ENCODE measurements at regions not wholly inside any gene's neighbourhood (a gene's known extent, or its start where the extent isn't known, plus 50 kb on each side); places are given as distances from the start of the nearest gene placed in this dataset.

DNA sequence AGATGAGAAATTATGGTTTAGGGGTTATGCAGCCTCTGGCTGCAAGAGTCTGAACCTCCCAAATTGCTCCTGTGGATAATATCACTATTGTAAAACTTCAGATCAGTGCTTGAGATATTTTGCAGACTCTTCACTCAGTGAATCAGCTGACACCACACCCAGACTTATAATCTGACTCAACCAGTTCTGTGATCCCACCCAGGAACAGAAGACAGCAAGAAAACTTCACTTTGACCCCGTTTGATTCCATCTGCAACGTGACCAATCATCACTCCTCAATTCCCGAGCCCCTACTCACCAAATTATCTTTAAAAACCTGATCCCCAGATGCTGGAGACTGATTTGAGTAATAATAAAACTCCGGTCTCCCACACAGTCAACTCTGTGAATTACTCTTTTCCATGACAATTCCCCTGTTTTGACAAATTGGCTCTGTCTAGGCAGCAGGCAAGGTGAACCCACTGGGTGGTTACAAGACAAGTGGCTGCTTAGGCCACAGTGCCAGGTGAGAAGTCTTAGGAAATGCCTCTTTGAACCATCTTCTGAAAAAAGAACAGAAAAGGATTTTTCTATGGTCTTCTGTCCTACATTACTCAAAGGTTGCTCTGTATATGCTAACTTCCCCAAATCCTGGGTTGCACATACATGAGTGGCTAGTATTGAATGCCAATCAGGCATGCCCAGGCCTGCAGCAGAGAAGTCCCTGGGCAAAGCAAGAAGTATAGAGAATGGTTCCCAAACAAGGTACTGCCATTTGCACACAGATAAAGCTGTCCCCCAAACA lies 588.0 kb downstream of the PRELID2 start:
- no peak for DNase-seq (ENCODE audit: low read depth, low spot score)

DNA sequence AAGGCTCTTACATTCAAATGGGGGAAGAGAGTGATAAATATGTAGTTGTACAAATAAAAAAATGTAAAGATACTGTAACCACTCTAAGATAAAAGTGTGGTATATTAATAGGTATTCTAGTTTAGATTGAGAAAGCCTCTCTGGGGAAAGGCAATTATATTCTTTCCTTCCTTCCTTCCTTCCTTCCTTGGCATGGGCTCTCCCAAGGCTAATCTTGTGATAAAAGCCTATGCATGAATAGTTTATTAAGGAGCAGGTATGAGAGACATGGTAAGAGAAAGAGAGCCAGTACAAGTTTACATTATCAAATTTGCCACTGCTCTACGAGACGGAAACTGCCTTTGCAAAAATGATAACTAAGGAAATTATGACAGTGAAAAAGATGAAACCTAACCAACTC lies 588.8 kb downstream of the PRELID2 start:
- no peak for DNase-seq (ENCODE audit: low read depth, low spot score)

DNA sequence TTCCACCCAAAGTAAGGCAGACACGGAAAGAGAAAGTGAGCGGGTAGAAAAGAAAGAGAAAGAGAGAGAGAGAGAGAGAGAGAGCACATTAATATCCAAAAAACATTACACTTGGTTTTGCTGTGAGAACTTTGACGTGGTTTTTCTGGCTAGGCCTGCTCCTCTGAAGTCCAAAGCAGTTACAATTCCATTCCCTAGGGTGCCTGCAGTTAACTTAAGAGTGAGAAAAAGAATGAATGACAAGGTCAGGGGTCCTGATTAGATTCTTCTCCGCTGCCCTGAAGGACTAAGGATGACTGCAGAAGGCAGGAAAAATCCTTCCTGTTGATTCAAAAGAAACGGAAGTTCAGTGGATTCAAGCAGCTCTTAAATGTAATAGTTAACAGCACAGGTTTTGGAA lies 589.8 kb downstream of the PRELID2 start:
- no peak for DNase-seq (ENCODE audit: low read depth, low spot score)

DNA sequence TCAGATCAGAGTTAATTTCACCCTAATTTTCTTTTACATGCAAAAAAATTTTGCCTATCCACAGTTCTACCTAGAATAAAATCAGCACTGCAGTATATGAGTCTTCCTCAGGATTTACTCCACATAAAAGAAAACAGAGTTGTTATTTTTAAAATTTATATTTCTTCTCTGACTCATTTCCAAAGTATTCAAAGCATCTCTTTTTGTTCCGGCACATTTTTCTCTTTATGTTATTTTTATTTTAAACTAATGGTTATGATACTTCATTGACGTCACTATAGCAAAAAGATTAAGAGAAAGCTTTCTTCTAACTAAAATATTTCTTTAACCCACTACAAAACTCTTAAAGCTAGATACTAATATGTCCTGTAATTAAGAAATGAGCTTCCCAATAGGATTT lies 590.4 kb downstream of the PRELID2 start:
- DNase-seq (ENCODE audit: low read depth, low spot score), result no peak

DNA sequence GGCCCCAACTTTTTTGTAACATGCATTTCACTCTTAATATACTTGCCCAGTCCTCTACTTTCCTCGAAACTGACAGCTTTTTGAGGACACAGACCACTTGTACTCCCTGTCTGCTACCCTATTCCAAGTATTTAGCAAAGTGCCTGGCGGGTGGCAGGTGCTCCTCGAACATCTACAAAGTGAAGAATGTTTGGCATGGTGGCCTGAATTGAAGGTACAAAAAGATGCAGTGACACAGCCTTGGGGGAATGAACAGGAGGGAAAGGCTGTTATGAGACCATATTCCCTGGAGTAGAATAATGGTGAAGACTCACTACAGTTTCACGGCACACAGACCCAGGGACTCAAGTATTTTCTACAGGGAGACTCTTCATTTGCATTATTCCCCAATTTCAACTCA lies 590.9 kb downstream of the PRELID2 start:
- no peak for DNase-seq (ENCODE audit: low read depth, low spot score)

DNA sequence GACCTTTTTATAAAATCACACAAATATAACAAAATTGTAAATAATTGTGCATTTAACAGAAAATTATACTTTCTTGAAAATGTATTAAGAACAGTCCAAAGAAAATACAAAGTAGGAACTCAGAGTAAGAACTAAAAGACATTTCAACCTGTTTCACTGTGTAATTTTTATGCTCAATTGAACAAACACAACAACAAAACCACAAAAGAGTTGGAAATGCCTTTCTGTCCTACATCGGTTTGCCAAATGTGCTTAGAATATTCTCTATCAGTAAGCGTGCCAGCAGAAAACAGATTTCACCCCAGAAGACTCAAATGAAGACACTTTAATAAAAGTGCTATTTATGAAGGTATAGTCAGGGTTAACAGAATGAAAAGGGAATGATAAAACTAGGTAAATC lies 592.1 kb downstream of the PRELID2 start:
- no peak for DNase-seq (ENCODE audit: low read depth, low spot score)

DNA sequence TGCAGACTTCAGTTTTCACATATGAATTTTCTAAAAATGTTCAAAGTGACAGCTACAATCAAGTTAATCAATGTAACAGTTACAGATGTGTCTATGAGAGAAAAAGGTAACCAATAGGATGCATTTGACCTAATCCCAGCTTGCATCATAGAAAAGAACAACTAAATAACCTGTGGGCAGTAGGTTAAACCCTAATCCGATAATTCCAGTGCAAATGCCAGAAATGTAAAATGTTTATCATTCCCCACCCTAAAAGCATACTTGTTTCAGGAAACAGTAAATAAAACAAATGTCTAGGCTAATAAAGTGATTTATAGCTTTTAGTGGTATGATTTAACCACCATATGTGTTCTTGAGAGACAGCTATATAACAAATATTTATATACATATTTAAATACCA lies 592.6 kb downstream of the PRELID2 start:
- DNase-seq (ENCODE audit: low read depth, low spot score), result no peak

DNA sequence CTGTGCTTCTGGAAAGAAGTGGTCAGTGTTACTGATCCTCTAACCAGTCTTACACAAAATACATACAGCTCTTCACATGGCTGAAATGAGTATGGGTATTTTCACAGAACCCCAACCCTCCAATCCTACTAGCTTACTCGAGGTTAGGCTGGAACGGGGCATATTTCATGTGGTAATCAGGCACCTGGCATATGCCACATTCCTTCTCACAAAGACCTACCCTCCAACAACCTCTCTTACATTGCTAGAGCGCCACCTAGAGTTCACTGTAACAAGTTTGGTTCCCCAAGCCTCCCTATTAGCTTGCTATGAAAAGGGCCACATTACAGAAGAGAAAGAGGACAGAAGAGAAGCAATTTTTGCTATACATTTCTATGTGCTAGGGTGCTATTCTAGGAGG lies 597.3 kb downstream of the PRELID2 start:
- DNase-seq (ENCODE audit: low read depth, low spot score), result peak; percentile 75

DNA sequence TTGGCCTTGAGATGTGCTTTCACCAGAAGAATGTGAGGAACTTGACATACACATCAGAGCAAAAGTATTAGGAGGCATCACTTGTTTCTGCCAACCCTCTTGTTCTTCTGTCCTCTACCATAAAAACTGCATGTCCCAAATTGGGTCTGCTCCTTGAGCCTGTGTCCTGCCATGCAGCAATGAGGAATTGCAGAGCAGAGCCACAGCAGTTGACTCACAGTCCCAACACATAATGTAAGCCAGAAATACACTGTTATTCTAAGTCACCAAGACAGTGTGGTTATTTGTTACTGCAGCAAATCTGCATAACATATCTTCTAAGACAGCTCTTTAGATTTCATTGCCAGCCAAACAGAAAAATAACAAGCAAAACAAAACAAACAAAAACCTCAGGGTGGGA lies 598.2 kb downstream of the PRELID2 start:
- DNase-seq (ENCODE audit: low read depth, low spot score), result no peak

DNA sequence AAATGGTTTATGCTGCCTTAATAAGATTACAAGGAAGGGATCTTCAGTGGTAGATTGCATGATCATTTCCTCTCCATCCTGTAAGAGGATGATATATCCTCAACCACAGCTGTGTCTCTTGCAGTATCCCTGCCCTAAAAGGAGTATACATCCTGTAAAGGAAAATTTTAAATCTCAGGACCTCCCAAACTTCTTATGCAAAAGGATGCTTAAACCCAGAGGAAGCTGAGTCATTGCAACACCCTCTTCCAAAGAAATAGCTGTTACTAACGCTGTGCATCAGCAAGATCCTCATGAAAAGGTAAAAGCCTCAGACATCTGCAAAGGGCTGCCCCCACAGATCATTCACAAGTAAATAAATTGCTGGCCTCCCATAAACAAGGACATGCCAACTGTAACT lies 599.0 kb downstream of the PRELID2 start:
- no peak for DNase-seq (ENCODE audit: low read depth, low spot score)

DNA sequence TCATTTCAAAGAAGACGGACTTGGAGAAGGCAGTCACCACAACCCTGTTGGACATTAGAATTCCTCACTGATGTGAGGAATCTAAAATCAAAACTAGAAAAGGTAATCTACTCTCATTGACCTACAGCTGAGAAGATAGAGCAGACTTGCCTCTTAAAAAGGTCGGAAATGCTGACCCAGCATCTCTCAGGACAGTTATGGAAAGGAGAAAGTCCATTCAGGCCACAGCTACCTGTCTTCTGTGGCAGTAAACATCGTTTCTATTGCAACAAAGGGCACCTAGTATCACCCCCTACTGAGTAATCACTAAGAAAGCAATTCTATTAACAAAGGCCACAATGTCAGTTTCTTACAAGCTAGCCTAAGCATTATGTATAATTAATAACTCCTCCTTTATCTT lies 601.7 kb downstream of the PRELID2 start:
- DNase-seq (ENCODE audit: low read depth, low spot score), result no peak

DNA sequence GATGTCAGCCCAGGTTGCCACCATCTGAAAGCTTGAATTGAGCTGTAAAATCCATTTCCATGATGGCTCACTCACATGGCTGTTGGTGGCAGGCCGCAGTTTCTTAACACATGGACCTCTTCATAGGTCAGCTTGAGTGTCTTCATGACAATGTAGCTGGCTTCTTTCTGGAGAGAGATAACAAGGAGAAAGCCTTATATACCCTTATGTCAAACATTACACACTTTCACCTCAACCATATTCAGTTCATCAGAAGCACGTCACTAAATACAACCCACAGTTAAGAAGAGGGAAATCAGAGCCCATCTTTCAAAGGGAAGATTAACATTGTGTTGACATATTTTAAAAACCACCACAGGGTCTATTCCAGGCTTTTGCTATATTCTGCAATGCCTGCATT lies 604.4 kb downstream of the PRELID2 start:
- DNase-seq (ENCODE audit: low read depth, low spot score), result no peak

DNA sequence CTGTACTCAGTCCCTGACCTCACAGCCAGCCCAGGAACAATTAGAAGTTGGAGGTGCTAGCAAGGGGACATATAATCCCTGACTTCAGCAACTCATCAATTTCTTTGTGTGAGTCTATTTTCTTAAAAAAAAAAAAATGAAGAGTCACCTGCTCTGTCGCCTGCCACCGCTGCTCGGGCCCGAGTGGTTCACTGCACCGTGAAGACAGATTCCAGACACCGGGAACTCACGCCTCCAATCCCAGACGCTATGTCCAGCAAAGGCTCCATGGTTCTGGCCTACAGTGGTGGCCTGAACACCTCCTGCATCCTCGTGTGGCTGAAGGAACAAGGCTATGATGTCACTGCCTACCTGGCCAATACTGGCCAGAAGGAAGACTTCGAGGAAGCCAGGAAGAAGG lies 606.6 kb downstream of the PRELID2 start:
- no peak for DNase-seq (ENCODE audit: low read depth, low spot score)

DNA sequence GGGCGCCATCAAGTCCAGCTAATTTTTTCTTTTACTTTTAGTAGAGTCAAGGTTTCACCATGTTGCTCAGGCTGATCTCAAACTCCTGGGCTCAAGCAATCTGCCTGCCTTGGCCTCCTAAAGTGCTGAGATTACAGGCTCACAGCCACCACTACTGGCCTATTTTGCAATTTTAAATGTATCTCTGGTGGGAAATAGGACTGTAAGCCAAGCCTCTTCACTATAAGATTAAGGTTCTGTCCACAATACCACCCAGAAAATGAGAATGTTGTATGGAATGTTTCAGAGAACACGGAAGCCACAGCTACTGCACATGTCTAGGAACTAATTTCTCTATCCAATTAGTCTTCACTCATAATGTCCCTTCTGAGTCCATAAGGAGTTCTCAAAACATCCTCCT lies 607.3 kb downstream of the PRELID2 start:
- DNase-seq (ENCODE audit: low read depth, low spot score), result no peak

DNA sequence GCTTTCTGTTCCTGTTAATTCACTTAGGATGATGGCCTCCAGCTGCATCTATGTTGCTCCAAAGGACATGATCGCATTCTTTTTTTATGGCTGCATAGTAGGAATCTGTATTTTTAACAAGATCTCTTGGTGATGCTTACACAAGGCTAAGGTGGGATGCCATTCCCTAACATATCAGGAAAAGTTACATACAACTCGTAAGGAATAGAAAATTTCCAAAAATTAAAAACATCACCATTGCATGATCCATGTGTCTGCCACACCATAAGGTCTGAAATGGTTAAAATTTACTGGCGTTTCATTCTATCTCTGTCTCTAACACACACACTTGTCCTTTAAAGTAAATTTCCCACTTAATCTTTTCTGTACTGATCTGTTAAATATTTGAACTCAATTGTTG lies 608.4 kb downstream of the PRELID2 start:
- DNase-seq (ENCODE audit: low read depth, low spot score), result no peak

DNA sequence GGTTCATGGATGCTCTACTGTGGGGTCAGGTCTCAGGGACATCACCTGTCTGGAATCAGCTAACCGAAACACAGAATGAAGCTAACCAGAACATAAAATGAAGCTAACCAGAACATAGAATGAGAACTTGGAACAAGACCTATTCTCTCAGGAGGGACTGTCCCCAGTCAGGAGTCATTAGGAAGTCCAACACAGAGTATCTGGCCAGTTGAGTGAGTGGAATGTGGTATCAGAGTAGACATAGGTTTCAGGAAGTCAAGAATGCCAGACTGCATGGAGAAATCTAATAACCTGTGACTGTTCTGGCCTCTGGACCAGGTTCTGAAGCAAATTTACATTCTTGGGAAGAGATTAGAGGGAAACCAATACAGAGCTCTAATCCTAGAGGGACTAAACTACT lies 609.6 kb downstream of the PRELID2 start:
- no peak for DNase-seq (ENCODE audit: low read depth, low spot score)

DNA sequence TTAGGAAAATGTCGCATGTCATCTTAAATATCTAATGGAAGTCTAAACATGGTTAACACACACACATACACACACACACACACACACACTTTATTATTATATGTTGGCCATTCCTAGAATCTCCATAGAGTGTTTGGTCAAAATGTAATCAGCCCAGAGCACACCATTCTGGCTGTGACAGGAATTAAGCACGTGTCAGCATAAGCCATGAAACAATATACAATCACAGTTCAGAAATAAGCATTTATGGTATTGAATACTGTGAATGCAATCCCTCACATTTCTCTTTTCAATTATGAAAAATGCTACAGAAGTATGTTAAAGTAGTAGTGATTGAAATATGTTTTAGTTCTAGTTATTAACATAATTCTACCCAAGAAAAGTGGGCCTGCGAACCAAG lies 611.6 kb downstream of the PRELID2 start:
- no peak for DNase-seq (ENCODE audit: low read depth, low spot score)

DNA sequence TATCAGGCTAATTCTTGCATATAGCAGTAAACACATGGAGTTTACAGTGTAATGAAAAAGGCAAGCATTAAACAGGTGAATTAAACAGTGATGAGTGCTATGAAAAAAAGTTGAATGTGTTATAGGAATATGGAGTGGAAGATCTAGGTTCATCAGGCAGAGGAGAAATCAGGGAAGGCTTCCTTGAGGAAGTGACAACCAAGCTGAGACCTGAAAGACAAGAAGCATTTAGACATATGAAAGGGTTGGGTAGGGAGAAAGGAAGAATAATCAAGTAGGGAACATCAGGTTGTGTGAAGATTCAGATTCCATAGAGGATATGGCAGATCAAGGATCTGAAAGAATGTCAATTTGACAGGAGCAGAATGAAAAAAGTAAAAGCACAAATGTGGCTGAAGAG lies 612.5 kb downstream of the PRELID2 start:
- no peak for DNase-seq (ENCODE audit: low read depth, low spot score)

DNA sequence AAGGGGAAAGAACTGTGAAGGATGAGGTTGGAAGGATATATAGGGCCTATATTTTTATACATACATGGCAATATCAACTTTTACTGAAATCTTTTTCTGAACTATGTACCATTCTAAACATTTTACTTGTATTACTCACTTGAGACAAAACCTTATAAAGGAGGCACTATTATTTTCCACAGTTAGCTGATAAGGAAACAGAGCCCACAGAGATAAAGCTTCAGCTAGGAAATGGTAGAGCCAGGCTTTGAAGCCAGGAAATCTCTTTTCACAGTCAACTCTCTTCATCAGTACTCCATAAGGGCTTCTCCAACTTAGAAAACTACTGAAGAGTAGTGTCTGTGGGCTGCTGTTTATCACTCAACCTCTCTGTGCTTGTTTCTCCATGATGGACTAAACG lies 613.7 kb downstream of the PRELID2 start:
- no peak for DNase-seq (ENCODE audit: low read depth, low spot score)

DNA sequence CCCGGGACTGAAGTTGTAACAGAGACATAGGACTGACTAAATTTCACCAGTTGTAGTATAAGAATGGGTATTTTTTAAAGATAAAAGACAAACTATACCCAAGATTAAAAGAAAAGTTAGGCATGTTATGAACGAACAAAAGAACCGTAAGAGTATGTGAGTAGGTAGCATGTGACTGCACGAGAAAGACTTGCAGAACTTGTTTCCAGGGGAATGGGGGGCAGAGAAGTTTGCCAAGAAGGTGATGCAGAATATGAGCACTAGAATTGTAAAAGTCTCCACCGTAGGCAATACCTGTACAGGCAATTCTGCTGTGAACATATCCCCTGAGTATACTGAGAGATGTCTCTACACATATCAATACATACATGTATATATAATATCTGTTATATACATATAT lies 614.7 kb downstream of the PRELID2 start:
- no peak for DNase-seq (ENCODE audit: low read depth, low spot score)

DNA sequence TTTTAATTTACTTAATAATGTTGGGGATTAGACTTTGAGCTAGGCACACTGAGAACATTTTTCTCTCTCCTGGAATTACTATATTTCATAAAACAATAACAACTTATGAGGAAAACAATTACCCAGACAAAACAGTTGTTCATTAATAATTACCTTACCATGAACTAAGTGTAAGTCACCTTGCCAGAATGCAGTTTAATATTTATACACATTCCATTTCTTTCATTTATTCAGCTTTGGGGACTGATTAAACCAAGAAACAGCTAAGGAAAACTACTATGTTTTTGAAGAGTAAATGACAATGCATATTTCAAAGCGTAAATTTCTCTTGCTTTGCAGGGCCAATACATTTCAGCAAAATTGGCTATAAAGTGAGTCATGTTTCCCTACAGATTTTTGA lies 616.2 kb downstream of the PRELID2 start:
- DNase-seq (ENCODE audit: low read depth, low spot score), result no peak

DNA sequence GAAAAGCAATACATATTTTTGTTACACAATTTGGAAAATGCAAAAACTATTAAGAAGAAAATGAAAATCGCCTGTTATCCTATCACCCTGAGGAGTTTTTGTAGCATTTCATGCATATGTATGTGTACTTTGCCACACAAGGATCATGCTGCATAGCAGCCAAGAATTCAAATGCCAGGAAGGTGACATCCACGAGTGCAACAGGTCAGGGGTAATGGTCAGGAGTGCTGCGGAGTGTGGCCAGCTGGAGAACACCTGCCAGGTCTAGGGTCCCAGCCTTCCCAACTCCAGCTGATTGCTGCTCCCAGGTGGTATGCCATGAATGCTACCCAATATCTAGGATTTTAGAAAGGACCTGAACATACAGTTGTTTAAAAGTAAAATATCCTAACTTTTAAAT lies 617.1 kb downstream of the PRELID2 start:
- no peak for DNase-seq (ENCODE audit: low read depth, low spot score)

DNA sequence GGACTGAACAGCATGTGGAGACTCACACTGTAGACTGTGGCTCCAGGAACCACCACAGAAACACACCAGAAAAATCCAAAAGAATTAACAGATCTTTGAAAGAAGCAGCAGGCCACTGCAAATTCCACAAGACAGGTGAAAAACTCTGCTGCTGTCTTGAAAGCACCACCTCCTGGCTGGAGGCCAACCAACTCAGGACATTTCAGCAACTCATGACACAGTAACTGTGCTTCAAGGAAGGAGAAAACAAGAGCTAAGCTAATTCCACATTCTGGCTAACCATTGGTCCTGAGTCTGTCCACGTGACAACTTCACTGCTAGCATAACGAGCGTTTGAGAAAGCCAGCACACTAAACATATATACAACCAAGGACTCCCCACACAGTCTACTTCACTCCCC lies 625.1 kb downstream of the PRELID2 start:
- no peak for DNase-seq (ENCODE audit: low read depth, low spot score)

DNA sequence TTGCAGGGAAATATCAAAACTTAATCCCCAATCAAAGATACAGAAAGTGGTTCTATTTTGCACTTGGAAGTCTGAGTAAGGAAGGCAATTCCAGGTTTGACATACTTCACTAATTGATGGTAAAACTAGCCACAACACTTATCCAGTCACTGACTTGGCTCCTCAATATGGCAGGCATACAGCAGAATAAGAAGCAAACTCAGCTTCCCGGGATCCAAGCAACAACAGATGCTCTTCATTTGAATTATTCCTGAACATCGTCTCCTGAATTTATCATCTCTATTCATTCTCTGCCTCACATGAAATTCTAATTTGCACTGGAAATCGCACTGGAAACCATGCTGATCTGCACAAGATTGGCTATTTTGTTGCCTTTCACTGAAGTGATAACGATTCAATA lies 629.6 kb downstream of the PRELID2 start:
- DNase-seq (ENCODE audit: low read depth, low spot score), result no peak

Measured in iPS DF 19.7 (cell line).